ENCODE measurements at regions not wholly inside any gene's neighbourhood (a gene's known extent, or its start where the extent isn't known, plus 50 kb on each side); places are given as distances from the start of the nearest gene placed in this dataset.

- no peaks in the 10 kb centered on the region for H3K27me3 ChIP-seq (ENCODE audit: insufficient read depth, poor library complexity, severe bottlenecking)
- no peak overlapping the region for H3K4me3 ChIP-seq (replicated peaks; ENCODE audit: insufficient read depth, low read length)
- H3K27ac ChIP-seq (replicated peaks), result no peak overlapping the region
- DNase-seq (ENCODE audit: low read depth in 1 of 2, low spot score in 1 of 2), result no peak
- TF ChIP-seq CTCF (IDR thresholded peaks at IDR 0.05; ENCODE audit: insufficient read depth, low read length) (no peak), SPI1 (IDR thresholded peaks at IDR 0.05; ENCODE audit: borderline replicate concordance, low read depth) (no peak), REST (IDR thresholded peaks at IDR 0.05; ENCODE audit: insufficient replicate concordance, low read depth) (no peak), GABPA (IDR thresholded peaks at IDR 0.05; ENCODE audit: low read depth) (no peak), POLR2AphosphoS5 (IDR thresholded peaks at IDR 0.05; ENCODE audit: low read depth) (no peak)
These were observed 54.7 kb upstream of the NRIP1 start for GRCh38 chr21:15119486-15119885.

GRCh38 chr21:15121097-15121654 is 56.4 kb upstream of the NRIP1 start:
- H3K27me3 ChIP-seq (ENCODE audit: insufficient read depth, poor library complexity, severe bottlenecking), result no peaks in the 10 kb centered on the region
- TF ChIP-seq SPI1 (IDR thresholded peaks at IDR 0.05; ENCODE audit: borderline replicate concordance, low read depth), result no peak
- TF ChIP-seq CTCF (IDR thresholded peaks at IDR 0.05; ENCODE audit: insufficient read depth, low read length), result no peak
- TF ChIP-seq GABPA (IDR thresholded peaks at IDR 0.05; ENCODE audit: low read depth), result no peak
- no peak for TF ChIP-seq REST (IDR thresholded peaks at IDR 0.05; ENCODE audit: insufficient replicate concordance, low read depth)
- TF ChIP-seq POLR2AphosphoS5 (IDR thresholded peaks at IDR 0.05; ENCODE audit: low read depth), result no peak
- H3K4me3 ChIP-seq (replicated peaks; ENCODE audit: insufficient read depth, low read length), result no peak overlapping the region
- no peak overlapping the region for H3K27ac ChIP-seq (replicated peaks)
- no peak for DNase-seq (ENCODE audit: low read depth in 1 of 2, low spot score in 1 of 2)

- Histone ChIP-seq H3K4me3 (replicated peaks; ENCODE audit: insufficient read depth, low read length) (no peak overlapping the region), H3K27me3 (ENCODE audit: insufficient read depth, poor library complexity, severe bottlenecking) (no peaks in the 10 kb centered on the region), H3K27ac (replicated peaks) (no peak overlapping the region)
- DNase-seq (ENCODE audit: low read depth in 1 of 2, low spot score in 1 of 2), result no peak
- TF ChIP-seq POLR2AphosphoS5 (IDR thresholded peaks at IDR 0.05; ENCODE audit: low read depth) (no peak), CTCF (IDR thresholded peaks at IDR 0.05; ENCODE audit: insufficient read depth, low read length) (no peak), SPI1 (IDR thresholded peaks at IDR 0.05; ENCODE audit: borderline replicate concordance, low read depth) (no peak), REST (IDR thresholded peaks at IDR 0.05; ENCODE audit: insufficient replicate concordance, low read depth) (no peak), GABPA (IDR thresholded peaks at IDR 0.05; ENCODE audit: low read depth) (no peak)
These were observed 56.9 kb upstream of the NRIP1 start for GRCh38 chr21:15121655-15122120.
